CD4-positive, alpha-beta T cell (primary cell): ENCODE measurements at regions not wholly inside any gene's neighbourhood (a gene's known extent, or its start where the extent isn't known, plus 50 kb on each side); places are given as distances from the start of the nearest gene placed in this dataset.

Source experiments
- ATAC-seq: fragments of 200-7000 bp; cut with Tn5 transposase; one replicate; pipeline ENCODE4 v1.10.0; 2022; ENCODE audit warnings: mild to moderate bottlenecking; ENCODE audit not compliant: poor library complexity
- CTCF ChIA-PET: fragments of 350-600 bp; sonication (Branson Sonifier 250); formaldehyde crosslinking; loops from one replicate; lab custom pipeline; 2021; ENCODE audit warnings: antibody characterized with exemption, inconsistent platforms; lab: Charles Lee
- POLR2A ChIA-PET: fragments of 350-600 bp; sonication (Branson Sonifier 250); formaldehyde crosslinking; loops from one replicate; lab custom pipeline; 2021; ENCODE audit warnings: antibody characterized with exemption, inconsistent platforms; lab: Charles Lee
- DNase-seq, 14 experiments: peaks; one replicate each; pipeline ENCODE4 v3.0.0-alpha.2; 2013 to 2020; ENCODE audit warnings: mixed read lengths in 2 of 14
- H3K27ac ChIP-seq, 2 donors: one replicate each; pipeline versions ENCODE4 v1.5.1 to v1.7.0; 2013; ENCODE audit warnings: low read length in 2 of 2, low read depth in 1 of 2, mild to moderate bottlenecking in 1 of 2
- H3K27me3 ChIP-seq, 2 experiments: 1 replicate in 1 of 2; 2 replicates in 1 of 2; pipeline versions ENCODE4 v1.6.1 to v1.7.0; 2013; ENCODE audit warnings: low read length in 2 of 2, control low read depth in 1 of 2, mild to moderate bottlenecking in 1 of 2, moderate library complexity in 1 of 2; ENCODE audit not compliant: insufficient read depth in 2 of 2, control insufficient read depth in 1 of 2
- H3K36me3 ChIP-seq: one replicate; pipeline ENCODE4 v1.6.1; 2013; ENCODE audit warnings: low read length, control low read depth; ENCODE audit not compliant: insufficient read depth
- H3K4me1 ChIP-seq: one replicate; pipeline ENCODE4 v1.6.1; 2013; ENCODE audit warnings: low read length, control low read depth; ENCODE audit not compliant: insufficient read depth
- H3K4me3 ChIP-seq: one replicate; pipeline ENCODE4 v1.5.1; 2013; ENCODE audit warnings: mild to moderate bottlenecking, low read length, moderate library complexity
- H3K9me3 ChIP-seq, 2 experiments: 1 replicate in 1 of 2; 2 replicates in 1 of 2; pipeline versions ENCODE4 v1.6.1 to v1.7.0; 2013; ENCODE audit warnings: low read length in 2 of 2, mild to moderate bottlenecking in 2 of 2, control low read depth in 1 of 2, moderate library complexity in 1 of 2; ENCODE audit not compliant: control insufficient read depth in 1 of 2, insufficient read depth in 1 of 2
- H3K27ac Mint-ChIP-seq: one replicate; pipeline ENCODE4 v1.8.0; 2020; ENCODE audit warnings: mixed read lengths
- H3K27me3 Mint-ChIP-seq: one replicate; pipeline ENCODE4 v1.8.0; 2021; ENCODE audit warnings: mixed read lengths
- H3K36me3 Mint-ChIP-seq: one replicate; pipeline ENCODE4 v1.8.0; 2021; ENCODE audit warnings: low read depth, mixed read lengths
- H3K4me1 Mint-ChIP-seq: one replicate; pipeline ENCODE4 v1.8.0; 2021; ENCODE audit warnings: low read depth, mixed read lengths
- H3K4me3 Mint-ChIP-seq: one replicate; pipeline ENCODE4 v1.8.0; 2020; ENCODE audit warnings: mild to moderate bottlenecking, mixed read lengths
- H3K9me3 Mint-ChIP-seq: one replicate; pipeline ENCODE4 v1.8.0; 2020; ENCODE audit warnings: mixed read lengths
- CTCF ChIP-seq: fragments of 200-600 bp; IDR thresholded peaks from one replicate; pipeline ENCODE4 v1.8.0; 2022; ENCODE audit warnings: antibody characterized with exemption, mild to moderate bottlenecking
- intact Hi-C, 2 experiments: fragments of 100-400 bp; cut with DNase I in 1 of 2; cut with micrococcal nuclease in 1 of 2; formaldehyde crosslinking; loops; one replicate each; pipeline versions ENCODE4 v1.15.1 to v1.9.0; 2023 to 2025; cut with DNase I, micrococcal nuclease

GRCh38 chr6:132893772-132894490 is 79.6 kb downstream of the RPS12 start:
- Mint-ChIP-seq H3K4me3 (no peak overlapping the region), H3K27ac (no peak overlapping the region), H3K36me3 (no peaks in the 10 kb centered on the region), H3K9me3 (no peaks in the 10 kb centered on the region), H3K4me1 (no peaks in the 10 kb centered on the region), H3K27me3 (peaks cover 6% of the 10 kb centered on the region)
- DNase-seq (no peak), ATAC-seq (no peak)
- no peak for TF ChIP-seq CTCF
- Histone ChIP-seq H3K9me3 (no peaks in the 10 kb centered on the region), H3K4me3 (no peak overlapping the region), H3K4me1 (no peaks in the 10 kb centered on the region), H3K36me3 (no peaks in the 10 kb centered on the region), H3K27me3 (no peaks in the 10 kb centered on the region), H3K27ac (no peak overlapping the region)
- intact Hi-C loops, result no loop called here
- POLR2A ChIA-PET, result no interaction called here
- CTCF ChIA-PET, result no interaction called here

GRCh38 chr6:132898376-132898775 is 84.0 kb downstream of the RPS12 start:
- Histone ChIP-seq H3K4me1 (no peaks in the 10 kb centered on the region), H3K27me3 (no peaks in the 10 kb centered on the region), H3K36me3 (no peaks in the 10 kb centered on the region), H3K9me3 (no peaks in the 10 kb centered on the region), H3K4me3 (no peak overlapping the region), H3K27ac (no peak overlapping the region)
- DNase-seq (no peak), ATAC-seq (no peak)
- Mint-ChIP-seq H3K4me1 (no peaks in the 10 kb centered on the region), H3K9me3 (no peaks in the 10 kb centered on the region), H3K36me3 (no peaks in the 10 kb centered on the region), H3K4me3 (no peak overlapping the region), H3K27ac (no peak overlapping the region), H3K27me3 (peaks cover 6% of the 10 kb centered on the region)
- intact Hi-C loops, result no loop called here
- TF ChIP-seq CTCF, result no peak
- ChIA-PET POLR2A (no interaction called here), CTCF (no interaction called here)

- no peaks in the 10 kb centered on the region for H3K36me3 ChIP-seq
- Mint-ChIP-seq H3K36me3 (no peaks in the 10 kb centered on the region), H3K27ac (no peak overlapping the region), H3K4me3 (no peak overlapping the region), H3K4me1 (no peaks in the 10 kb centered on the region), H3K27me3 (no peaks in the 10 kb centered on the region), H3K9me3 (no peaks in the 10 kb centered on the region)
- no peak overlapping the region for H3K27ac ChIP-seq
- no peaks in the 10 kb centered on the region for H3K27me3 ChIP-seq
- no peaks in the 10 kb centered on the region for H3K4me1 ChIP-seq
- CTCF ChIA-PET, result no interaction called here
- no peak for DNase-seq
- POLR2A ChIA-PET, result no interaction called here
- intact Hi-C loops, result no loop called here
- no peaks in the 10 kb centered on the region for H3K9me3 ChIP-seq
- ATAC-seq, result no peak
- no peak for TF ChIP-seq CTCF
- H3K4me3 ChIP-seq, result no peak overlapping the region
These were observed 86.5 kb downstream of the RPS12 start for GRCh38 chr6:132900849-132901248.
